NCI-H2227 treated with DMSO at 0.1 percent for 48 hours (cell line): ENCODE measurements at regions not wholly inside any gene's neighbourhood (a gene's known extent, or its start where the extent isn't known, plus 50 kb on each side); places are given as distances from the start of the nearest gene placed in this dataset.
"Not testable (repeated sequence)": the region's sequence is repeated elsewhere in the genome, so short reads cannot be mapped to it uniquely, and the experiment has no call there.

Experiments
- DNase-seq: peaks from one replicate; lab custom pipeline; 2025; lab: John Stamatoyannopoulos, UW

DNA sequence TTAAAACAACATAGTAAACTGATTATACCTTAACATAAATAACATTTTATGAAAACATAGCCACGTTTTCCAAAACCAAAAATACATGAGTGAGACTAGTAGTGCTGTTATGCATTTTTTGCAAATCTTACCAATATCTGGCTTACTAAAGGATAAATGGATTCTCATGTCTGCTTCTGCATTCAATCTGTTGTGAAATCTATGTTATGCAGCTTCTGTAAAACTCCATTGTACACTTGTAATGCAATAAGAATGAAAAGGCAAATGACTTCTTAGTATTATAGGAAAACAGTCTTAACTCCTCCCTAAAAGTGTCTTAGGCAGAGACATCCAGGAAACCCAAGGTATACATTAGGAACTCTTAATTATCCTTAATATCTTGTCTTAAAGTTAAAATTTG is 330.9 kb upstream of the THBS1 start:
- DNase-seq = no peak

GRCh38 chr15:39250460-39251186 is 330.3 kb upstream of the THBS1 start:
- no peak for DNase-seq

- no peak for DNase-seq
Measured at GRCh38 chr15:39251413-39252133, 329.3 kb upstream of the THBS1 start.

DNA sequence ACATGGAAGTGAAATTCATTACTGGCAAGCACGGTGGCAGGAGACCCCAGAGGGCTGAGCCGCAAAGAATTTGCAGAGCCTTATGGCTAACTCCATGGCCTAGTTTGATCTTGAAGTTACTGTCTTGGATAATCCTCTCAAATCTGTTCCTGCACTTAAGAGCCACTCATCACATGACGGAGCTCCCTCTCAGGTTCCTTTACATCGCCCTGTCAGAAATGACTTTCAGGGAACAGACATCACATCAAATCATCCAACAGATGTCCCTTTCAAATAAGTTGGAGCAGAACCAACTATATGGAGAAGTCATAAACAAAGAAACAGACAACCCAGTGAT is 328.8 kb upstream of the THBS1 start:
- no peak for DNase-seq

- DNase-seq = no peak
Measured at GRCh38 chr15:39253552-39253951, 327.3 kb upstream of the THBS1 start.

GRCh38 chr15:39254181-39254580 is 326.7 kb upstream of the THBS1 start:
- DNase-seq = no peak

DNA sequence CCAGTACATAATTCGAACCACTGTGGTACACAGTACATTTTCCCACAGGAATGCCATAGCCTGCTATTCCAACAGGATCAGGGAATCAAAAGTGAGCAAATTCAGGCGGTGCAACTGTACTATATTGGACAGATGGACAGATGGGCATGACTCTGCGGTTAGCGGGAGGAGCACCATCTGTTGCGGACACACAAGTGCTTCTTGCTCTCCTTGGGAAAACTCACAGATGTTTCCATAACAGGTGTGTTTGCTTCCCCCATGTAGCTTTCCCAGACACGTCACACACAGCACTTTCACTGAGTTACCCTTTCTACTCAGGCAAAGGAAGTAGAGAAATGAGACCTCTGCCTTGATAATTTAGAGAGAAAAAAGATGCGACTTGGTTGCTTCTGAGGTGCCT is 325.1 kb upstream of the THBS1 start:
- no peak for DNase-seq

- DNase-seq = no peak
Measured at GRCh38 chr15:39260391-39260790, 320.5 kb upstream of the THBS1 start.

- no peak for DNase-seq
Measured at GRCh38 chr15:39260791-39261190, 320.1 kb upstream of the THBS1 start.

DNA sequence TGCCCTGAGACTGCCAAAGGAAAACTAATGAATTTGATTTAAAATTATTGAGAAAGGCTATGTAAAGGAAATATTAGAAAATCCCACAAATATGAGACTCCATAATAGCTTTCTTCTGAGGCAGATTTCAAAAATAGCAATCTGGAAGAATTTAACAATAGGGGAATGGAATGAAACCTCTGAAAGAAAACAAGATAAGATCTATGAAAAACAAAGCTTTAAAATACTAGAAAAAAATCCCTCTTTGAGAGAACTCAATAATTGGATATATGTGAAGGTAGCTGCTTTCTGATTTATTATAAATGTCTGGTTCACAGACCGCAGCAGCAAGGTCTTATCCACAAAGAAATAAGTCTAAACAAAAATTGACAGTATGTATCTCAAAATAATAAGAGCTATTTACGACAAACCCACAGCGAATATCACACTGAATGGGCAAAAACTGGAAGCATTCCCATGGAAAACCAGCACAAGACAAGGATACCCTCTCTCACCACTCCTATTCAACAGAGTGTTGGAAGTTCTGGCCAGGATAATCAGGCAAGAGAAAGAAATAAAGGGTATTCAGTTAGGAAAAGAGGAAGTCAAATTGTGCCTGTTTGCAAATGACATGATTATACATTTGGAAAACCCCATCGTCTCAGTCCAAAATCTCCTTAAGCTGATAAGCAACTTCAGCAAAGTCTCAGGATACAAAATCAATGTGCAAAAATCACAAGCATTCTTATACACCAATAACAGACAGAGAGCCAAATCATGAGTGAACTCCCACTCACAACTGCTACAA is 319.3 kb upstream of the THBS1 start:
- not testable (repeated sequence) for DNase-seq

GRCh38 chr15:39262995-39263772 is 317.7 kb upstream of the THBS1 start:
- not testable (repeated sequence) for DNase-seq

DNA sequence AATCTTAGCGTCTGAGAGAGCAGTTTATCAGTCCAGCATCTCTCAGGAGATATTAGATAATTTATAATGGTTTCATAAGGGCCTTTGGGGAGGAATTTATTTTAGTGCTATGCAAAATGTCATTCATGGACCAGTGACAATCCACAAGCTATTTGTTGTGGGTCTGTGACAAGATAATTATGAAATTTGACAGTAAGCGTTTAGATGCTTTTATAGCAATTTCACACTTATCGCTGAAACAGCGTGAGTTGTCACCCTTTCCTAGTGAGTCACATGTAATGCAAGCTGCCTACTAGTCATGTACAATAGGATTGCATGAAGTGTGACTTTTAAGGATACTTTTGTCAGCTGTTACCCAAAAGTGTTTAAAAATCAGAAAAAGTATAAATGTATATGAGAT is 315.6 kb upstream of the THBS1 start:
- DNase-seq = no peak

- no peak for DNase-seq
Measured at GRCh38 chr15:39266890-39267289, 314.0 kb upstream of the THBS1 start.

DNA sequence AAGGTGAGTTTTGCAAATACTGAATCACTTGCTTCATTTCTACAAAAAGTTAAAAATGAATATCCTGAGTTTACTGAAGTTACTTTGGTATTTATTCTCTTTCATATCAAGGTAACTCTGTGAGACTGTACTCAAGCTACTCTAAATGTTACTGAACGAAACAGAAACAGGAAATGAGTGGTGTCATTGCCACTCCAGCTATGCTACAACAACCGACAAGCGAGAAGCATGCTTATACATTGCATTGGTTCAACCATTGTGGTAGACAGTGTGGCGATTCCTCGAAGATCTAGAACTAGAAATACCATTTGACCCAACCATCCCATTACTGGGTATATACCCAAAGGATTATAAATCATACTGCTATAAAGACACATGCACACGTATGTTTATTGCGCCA is 313.2 kb upstream of the THBS1 start:
- no peak for DNase-seq

GRCh38 chr15:39269352-39269751 is 311.5 kb upstream of the THBS1 start:
- no peak for DNase-seq

- no peak for DNase-seq
Measured at GRCh38 chr15:39269821-39270220, 311.1 kb upstream of the THBS1 start.

GRCh38 chr15:39270221-39270855 is 310.5 kb upstream of the THBS1 start:
- peak; percentile 5 for DNase-seq

- no peak for DNase-seq
Measured at GRCh38 chr15:39270934-39271333, 309.9 kb upstream of the THBS1 start.

DNA sequence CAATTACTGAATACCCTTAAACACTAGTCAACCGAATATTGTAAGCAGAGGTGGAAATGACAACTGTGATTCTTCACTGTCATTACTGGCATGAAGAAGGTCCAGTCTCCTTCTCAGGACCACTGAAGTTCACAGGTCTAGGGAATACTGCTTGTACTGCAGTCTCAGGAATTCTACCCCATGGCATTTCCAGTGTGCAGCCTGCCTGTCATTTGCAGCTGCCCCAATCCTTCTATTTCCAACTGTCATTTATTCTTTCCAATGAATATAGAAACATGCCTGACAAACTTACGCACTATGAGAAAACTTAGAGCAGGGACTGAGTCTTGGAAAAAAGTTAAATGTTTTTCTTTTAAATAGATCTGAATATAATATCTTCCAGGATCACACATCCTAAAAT is 308.0 kb upstream of the THBS1 start:
- DNase-seq = no peak

GRCh38 chr15:39273717-39274411 is 307.0 kb upstream of the THBS1 start:
- no peak for DNase-seq

- DNase-seq = no peak
Measured at GRCh38 chr15:39275066-39275465, 305.8 kb upstream of the THBS1 start.
